Transverse colon (tissue), 4 donors: ENCODE measurements at regions not wholly inside any gene's neighbourhood (a gene's known extent, or its start where the extent isn't known, plus 50 kb on each side); places are given as distances from the start of the nearest gene placed in this dataset.

Source experiments
- CTCF ChIP-seq, 5 experiments: fragments of 200-600 bp in 3 of 5; fragments of 450-650 bp in 2 of 5; sonication (generic) in 3 of 5; IDR thresholded peaks; 1 replicate in 2 of 5; 2 replicates in 3 of 5; pipeline ENCODE4 v1.5.1; 2016 to 2017; ENCODE audit warnings: antibody characterized with exemption in 5 of 5, inconsistent platforms in 3 of 5, mild to moderate bottlenecking in 2 of 5, moderate library complexity in 1 of 5
- EP300 ChIP-seq: sonication (generic); formaldehyde crosslinking; IDR thresholded peaks from one replicate; pipeline ENCODE4 v1.6.1; 2017; ENCODE audit warnings: antibody characterized with exemption, low read depth
- POLR2A ChIP-seq: fragments of 450-650 bp; IDR thresholded peaks from one replicate; pipeline ENCODE4 v1.6.1; 2016; ENCODE audit warnings: antibody characterized with exemption, mild to moderate bottlenecking, moderate library complexity
- POLR2AphosphoS5 ChIP-seq, 3 donors: sonication (generic); formaldehyde crosslinking; IDR thresholded peaks; one replicate each; pipeline ENCODE4 v1.6.1; 2016; ENCODE audit warnings: antibody characterized with exemption in 3 of 3

GRCh38 chr12:105524961-105525360, 194.5 kb downstream of the C12orf75 start:
- no peak for TF ChIP-seq CTCF (IDR thresholded peaks at IDR 0.05)
- no peak for TF ChIP-seq EP300
- no peak for TF ChIP-seq POLR2AphosphoS5 (IDR thresholded peaks at IDR 0.05)
- TF ChIP-seq POLR2A, result no peak
